Kidney capillary endothelial cell (primary cell): ENCODE measurements at regions not wholly inside any gene's neighbourhood (a gene's known extent, or its start where the extent isn't known, plus 50 kb on each side); places are given as distances from the start of the nearest gene placed in this dataset.

Source experiments
- DNase-seq: peaks from one replicate; pipeline ENCODE4 v3.0.0-alpha.2; 2018; ENCODE audit warnings: low spot score

DNA sequence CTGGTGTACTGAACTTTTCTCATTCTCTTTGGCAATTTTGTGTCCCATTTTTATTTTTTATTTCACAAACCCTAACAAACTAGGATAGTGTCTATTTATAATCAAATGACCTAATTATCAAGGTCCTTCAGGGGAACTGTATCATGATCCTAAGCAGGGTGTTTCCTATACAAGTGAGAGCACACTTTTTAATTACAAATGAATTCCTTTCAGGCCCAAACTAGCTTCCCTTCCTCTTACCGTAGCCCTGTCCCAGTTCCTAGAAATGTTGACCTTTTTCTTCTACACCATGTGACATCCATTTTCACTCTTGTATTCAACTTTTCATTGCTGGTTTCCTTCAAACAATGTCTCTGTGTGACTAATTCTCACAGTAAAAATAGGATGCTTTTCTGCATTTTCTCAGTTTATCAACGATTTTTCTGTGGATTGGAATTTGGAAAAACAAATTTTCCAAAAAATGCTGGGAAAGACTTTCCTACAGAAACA is 411.4 kb downstream of the CCDC91 start:
- DNase-seq: no peak

DNA sequence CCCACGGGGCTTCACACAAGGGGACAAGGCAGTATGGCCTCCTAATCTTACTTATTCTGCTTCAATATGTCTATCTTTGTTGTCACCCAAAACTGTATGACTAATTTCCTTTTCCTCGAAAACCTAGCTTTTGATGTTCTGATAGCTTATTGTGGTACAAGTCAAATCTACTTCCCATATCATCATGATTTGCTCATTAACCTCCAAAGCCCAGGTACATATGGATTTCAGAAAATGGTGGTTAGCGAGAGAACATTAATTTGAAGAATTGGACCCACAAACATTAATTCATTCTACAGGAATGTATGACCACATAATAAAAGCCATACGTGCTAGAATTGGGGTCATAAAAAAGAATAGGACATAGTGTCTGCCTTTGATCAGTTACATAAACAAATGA is 412.5 kb downstream of the CCDC91 start:
- no peak for DNase-seq

DNA sequence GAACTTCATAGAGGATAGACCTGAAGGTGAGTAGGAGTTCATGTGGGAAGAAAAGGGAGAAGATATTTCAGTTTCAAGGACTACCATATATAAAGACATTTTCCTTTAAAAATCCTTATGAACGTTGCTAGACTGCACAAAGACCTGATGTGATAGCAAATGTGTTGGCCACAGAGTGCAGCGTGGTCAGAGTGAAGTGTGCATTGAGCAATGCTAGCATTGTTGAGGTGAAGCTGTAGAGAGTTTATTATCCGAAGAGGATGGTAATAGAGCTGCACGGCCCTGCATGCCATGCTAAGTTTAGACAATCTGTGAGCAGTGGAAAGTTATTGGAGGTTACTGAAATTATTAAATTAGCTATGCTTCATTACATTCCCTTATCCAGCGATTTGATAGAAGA is 413.0 kb downstream of the CCDC91 start:
- DNase-seq: no peak

DNA sequence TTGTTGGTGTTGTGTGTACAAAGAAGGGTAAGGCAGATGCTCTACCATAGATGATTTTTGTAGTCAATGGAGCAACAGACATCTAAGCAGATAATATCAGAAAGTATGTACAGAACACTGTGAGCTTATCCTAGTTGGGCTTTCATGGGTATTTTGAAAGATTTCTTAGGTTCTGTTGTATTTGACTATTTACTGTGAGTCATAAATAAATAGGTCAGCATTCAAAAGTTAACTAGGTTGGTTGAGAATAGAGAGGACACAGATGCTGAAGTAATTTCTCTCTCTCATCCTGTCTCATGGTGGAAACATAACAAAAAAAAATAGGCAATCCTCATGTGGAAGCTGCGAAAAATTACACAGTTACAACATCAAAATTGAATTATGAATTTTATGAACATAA is 413.5 kb downstream of the CCDC91 start:
- no peak for DNase-seq

DNA sequence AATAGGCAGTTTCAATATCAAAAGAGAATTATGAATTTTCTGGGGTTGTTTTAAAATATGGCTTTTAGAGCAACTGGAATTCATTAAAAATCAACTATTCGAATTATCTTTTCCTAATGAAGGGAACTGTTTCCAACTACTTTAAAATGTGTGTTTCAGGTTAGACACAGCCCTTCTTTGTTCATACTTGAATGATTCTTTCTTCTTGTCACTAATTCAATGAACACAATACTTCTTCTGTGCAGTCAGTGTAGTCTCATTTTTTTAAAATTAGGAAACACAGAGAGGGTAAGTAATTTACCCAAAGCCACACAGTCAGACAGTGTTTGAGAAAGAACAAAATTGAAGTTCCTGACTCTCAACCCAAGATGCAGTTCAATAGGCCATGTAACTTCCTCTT is 414.0 kb downstream of the CCDC91 start:
- no peak for DNase-seq

DNA sequence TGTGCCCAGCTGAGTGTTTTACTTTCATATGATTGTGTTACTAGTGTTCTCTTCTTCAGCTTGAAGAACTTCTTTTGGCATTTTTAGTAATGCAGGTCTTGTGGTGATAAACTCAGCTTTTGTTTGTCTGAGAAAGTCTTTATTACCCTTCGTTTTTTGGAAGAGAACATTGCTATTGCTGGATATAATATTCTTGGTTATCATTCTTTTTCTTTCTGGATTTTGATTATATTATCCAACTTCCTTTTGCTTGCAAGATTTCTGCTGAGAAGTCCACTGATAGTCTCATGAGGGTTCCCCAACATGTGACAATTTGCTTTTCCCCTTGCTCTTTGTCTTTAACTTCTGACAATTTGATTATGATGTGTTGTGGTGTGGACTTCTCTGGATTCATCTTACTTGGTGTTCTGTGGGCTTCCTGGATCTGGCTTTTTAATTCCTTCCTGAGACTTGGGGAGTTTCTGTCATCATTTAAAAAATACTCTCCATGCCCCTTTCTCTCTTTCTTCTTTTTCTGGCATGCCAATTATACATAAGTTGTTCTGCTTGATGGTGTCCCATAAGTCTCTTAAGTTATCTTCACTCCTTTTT is 416.8 kb downstream of the CCDC91 start:
- DNase-seq: no peak

DNA sequence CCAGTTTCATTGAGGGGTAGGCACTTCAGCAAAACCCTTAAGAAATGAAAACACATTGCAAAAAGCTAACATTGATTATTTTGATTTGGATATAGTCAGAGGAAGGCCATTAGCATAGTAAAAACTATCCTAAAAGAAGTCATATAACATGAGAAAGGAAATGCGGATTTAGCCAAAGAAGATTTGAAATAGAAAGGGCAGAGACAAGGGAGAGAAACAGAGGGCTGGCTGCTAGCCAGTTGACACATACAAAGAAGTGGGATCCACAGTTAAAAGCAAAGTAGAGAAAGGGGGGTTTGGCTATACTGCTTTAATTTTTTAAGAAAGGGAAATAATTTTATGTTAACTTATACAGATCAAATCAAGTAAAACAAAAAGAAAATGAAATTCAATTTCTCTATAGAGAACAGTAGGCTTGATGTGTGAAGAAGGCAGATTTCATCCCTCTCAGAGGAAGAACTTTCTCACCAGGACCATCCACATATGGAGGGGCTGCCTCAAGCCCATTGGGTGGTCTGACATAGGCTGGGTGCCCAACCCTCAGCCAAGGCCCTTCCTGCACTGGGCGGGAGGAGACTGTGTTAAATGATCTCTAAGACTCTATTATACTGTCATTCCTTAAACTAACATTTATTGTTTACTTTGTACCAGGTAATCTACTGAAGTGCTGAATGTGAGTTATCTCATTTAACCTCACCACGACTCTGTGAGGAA is 420.3 kb downstream of the CCDC91 start:
- DNase-seq: no peak

DNA sequence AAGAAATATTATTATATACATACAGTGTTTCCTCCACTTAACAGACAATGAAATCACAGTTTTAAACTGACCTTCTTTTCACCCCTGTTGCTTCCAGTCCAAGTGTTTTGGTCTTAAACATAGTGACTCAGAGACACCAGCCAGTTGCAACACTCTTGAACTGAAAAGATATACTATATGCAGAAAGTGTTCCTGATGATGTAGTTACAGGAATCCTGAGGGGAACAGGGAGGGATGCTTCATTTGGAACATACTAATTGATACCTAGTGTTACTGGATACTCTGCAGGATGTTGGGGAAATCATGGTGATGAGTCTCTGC is 420.8 kb downstream of the CCDC91 start:
- no peak for DNase-seq

DNA sequence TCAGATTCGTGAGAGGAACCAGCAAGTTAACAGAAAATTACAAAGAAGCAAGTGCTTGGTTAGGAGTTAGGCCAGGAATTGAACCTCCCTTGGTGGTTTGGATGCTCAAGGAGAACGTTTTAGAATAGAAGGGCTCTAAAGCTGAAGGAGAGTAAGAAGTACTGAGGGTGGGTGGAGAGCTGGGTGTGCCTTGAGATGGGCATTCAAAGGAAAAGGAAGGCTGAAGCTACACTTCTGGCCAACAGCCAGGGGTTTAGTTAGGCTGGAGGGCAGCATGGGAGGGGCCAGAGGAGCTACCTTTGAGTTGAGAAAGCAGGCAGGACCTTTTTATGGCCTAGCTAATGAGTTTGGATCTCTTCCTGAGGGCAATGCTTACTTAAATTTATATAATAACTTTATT is 421.2 kb downstream of the CCDC91 start:
- no peak for DNase-seq

DNA sequence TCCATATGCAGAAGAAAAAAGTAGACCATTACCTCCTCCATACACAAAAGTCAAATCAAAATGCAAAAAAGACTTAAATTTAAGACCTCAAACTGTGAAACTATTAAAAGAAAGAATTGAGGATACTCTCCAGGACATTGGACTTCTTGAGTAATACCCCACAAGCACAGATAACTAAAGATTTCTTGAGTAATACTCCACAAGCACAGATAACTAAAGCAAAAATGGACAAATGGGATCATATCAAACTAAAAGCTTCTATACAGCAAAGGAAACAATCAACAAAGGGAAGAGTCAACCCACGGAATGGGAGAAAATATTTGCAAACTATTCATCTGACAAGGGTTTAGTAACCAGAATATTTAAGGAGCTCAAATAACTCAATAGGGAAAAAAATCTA is 427.9 kb downstream of the CCDC91 start:
- DNase-seq: no peak

DNA sequence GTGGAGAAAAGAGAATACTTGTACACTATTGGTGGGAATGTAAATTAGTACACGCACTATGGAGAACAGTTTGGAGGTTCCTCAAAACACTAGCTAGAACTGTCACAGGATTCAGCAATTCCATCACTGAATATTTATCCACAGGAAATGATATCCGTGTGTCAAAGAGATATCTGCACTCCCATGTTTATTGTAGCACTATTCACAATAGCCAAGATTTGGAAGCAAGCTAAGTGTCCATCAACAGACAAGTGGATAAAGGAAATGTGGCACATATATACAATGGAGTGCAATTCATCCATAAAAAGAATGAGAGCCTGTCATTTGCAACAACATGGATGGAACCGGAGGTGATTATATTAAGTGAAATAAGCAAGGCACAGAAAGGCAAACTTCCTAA is 428.5 kb downstream of the CCDC91 start:
- DNase-seq: no peak

DNA sequence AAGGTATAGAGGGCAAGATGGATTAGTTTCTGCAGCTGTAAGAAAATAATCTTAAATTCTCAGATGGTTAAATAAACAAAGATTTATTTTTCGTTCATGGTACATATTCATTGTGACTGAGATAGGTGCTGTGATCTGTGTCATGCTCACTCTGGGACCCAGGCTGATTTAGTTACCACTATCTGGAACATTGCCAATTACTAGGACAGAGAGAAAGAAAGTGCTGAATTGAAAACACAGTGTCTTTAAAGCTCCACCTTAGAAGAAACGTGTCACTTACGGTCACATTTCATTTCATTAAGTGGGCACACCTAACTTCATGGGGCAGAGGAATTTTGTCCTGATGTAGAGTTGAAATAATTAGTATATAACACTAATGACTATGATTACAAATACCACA is 430.0 kb downstream of the CCDC91 start:
- no peak for DNase-seq

DNA sequence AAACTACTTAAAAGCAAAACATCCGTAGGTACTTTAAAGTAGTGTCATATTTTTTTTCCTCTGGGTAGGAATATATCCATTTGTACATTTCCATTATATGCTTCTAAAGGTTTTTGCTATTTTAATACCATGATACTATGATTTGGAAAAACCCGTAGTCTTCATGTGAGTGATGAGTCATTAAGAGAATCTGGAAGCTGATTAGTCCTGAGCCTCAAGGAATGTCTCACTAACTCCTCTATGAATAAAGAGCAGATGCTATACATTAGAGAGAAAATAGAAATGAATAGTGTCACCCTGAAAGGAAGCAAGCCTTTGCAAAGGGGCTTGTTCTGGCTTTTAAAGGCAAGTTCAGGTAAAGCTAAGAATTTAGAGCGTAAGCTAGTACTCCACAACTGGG is 432.1 kb downstream of the CCDC91 start:
- no peak for DNase-seq

DNA sequence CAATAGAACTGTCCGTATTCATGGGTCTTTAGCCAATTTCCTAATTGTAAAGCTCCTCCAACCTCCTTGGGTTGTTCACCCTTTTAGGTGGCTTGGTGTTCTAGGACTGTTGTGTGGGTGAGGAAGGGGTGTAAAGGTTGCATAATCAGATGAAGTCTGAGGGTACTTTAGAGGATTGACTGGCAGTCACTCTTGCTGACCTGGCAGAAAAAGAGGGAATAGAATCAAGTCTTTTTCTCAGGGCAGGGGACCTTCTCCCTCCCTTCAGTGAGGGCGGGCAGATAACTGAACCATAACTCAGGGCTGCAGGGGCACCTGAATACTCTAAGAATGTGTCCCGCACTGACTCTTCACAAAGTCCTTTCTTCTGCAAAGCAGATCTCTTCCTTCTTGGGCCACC is 436.2 kb downstream of the CCDC91 start:
- DNase-seq: no peak

DNA sequence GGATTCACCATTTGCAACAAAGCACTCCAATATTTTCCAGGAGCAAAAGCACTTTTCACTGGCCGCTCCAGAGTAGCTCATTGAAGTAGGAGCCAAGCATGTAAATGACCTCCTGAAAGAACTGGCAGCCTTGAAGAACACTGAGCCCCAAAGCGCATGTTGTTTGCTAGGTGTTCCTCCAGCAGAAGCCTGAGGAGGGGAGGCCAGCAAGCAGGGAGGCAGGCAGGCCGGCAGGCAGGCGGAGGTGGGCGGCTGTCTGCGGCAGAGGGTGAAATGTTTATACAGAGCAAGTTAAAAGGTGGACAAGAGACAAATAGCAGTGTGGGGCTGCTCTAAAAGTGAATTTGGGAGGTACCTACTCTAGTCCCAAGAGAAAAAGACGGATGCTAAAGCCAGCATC is 439.4 kb downstream of the CCDC91 start:
- DNase-seq: no peak

DNA sequence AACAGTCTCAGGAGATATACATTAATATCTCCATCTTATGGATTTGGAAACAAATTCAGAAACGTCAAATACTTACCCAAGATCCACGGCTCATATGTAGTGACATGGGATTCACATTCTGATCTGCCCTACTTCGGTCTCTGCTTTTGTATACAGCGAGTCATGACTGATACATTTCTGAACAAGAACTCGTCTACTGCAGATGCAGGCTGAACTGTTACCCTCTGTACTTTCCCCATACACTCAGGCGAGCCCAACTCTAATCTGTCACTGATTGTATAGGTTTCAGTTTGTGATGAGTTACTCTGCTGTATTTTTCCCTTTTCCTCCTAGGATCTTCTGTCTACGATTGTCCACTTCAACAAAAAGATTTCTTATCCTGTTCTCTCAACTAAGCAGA is 441.6 kb downstream of the CCDC91 start:
- no peak for DNase-seq

DNA sequence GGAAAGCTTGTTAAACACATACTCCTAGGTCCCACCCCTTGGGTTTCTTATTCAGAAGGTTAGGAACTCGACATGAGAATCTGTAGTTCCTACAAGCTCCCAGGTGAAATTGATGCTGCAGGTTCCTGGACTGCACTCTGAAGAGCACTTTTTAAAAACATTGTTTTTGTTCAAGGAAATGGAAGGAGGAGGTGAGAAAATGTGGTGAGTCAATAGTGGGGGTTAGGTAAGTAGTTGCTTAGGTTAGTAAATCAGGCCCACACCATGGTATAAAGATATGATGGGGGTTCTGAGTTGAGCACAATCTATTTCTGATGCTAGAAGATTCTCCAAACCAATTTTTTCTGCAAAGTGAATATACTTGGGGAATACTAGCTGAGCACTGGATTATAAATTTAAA is 450.3 kb downstream of the CCDC91 start:
- DNase-seq: no peak

DNA sequence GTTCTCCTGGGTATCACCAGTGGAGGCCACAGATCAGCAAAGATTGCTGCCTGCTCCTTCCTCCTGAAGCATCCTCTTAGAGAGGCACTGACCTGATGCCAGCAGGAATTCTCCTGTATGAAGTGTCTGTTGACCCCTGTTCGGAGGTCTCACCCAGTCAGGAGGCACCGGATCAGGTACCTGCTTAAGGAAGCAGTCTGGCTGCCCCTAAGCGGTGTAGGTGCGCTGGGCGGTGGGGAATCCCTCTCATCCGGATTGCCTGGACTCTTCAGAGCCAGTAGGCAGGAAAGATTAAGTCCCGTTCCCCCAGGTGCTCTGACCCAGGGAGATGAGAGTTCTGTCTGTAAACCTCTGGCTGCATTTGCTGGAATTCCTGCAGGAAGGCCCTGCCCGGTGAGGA is 455.2 kb downstream of the CCDC91 start:
- no peak for DNase-seq

DNA sequence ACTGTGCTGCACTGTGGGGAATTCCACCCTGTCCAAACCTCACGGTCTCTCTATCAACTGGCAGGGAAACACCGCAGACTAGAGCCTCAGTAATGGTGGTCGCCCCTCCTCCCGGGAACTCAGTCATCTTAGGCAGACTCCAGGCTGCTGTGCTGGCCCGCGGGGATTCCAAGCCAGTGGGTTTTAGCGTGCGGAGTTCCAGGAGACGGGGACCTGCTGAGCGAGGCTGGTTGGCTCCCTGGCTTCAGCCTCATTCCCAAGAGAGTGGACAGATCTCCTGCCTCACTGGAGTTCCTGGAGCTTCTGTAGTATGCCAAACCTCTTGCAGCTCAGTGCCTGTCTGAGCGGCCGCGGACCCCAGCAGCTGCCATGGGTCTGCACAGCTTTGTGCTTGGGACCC is 455.6 kb downstream of the CCDC91 start:
- no peak for DNase-seq

DNA sequence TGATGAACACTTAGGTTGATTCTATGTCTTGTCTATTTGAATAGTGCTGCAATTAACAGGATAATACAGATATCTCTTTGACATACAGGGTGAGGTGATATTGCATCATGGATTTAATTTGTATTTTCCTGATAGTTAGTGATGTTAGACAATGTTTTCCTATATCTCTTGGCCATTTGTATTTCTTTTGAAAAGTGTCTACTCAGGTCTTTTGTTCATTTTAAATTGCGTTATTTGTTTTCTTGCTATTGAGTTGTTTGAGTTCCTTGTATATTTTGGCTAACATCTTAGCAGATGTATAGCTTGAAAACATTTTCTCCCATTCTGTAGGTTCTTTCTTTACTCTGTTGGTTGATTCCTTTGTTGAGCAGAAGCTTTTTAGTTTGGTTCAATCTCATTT is 460.6 kb downstream of the CCDC91 start:
- DNase-seq: no peak

DNA sequence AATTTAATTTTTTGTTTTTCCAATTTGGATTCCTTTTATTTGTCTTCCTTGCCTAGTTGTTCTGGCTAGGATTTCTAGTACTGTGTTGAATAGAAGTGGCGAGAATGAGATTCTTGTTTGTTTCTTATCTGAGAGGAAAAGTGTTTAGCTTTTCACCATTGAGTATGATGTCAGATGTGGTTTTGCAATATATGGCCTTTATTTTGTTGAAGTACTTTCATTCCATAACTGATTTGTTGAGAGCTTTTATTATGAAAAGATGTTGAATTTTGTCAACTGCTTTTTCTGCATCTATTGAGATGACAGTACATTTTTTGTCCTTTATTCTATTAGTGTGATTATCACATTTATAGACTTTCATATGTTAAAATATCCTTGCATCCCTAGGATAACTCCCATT is 462.0 kb downstream of the CCDC91 start:
- no peak for DNase-seq

DNA sequence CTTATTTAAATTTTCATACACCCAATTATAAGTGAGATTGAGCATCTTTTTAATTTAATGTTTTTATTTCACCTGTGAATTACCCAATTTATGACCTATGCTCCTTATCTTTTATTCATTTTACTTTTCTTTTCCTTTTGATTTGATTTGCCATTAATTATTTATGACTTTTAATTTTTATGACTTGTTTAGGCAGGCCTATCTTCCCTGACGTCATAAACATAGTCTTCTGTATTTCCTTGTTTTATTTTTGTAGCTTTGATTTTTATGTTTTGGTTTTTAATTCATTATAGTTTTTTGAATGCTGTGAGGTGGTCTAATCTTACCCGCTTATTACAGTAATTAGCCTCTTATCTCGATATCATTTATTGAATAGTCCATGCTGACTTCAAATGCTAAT is 467.1 kb upstream of the FAR2 start:
- no peak for DNase-seq

DNA sequence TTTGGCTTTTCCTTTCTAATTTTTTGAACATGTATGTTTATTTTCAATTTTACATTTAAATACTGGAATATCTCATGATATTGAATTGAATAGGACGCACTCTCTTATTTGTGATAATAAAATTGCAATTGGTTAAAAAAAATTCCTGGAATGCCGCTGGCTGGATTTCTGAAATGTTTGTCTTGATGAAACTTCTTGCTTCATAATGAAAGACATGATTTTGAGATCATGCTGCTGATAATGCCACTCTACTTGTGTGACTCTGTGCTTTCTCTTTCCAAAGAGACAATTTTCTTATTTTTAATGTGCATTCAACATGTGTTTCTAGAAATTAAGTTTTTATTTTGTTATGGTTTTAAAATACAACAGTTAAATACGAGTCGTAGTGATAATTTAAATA is 465.7 kb upstream of the FAR2 start:
- DNase-seq: no peak

DNA sequence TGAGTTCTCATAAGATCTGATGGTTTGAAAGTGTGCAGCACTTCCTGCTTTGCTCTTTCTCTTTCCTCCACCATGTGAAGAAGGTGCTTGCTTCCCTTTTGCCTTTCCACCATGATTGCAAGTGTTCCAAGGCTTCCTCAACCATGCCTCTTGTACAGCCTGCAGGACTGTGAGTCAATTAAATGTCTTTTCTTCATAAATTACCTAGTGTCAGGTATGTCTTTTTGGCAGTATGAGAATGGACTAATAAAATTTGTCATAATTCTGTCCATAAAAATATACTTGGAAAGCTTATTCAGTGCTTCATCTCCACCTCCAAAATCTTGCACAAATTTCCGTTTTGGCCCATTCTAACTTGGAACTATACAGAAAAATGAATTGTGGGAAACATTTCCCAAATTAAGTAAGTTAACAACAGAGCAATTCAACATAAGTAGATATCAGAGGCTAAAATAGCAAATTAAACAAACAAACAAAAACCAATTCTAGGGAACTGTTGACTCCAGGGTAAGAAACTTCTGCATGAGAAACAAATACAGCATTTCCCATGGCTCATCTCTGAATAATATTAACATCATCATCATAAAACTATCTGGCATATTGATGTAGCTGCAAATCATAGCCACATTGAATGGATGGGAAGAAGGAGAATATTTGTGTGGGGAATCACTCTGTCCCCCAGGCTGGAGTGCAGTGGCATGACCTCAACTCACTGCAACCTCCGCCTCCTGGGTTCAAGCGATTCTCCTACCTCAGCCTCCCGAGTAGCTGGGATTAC is 459.5 kb upstream of the FAR2 start:
- DNase-seq: no peak
